ENCODE measurements at regions not wholly inside any gene's neighbourhood (a gene's known extent, or its start where the extent isn't known, plus 50 kb on each side); places are given as distances from the start of the nearest gene placed in this dataset.

DNA sequence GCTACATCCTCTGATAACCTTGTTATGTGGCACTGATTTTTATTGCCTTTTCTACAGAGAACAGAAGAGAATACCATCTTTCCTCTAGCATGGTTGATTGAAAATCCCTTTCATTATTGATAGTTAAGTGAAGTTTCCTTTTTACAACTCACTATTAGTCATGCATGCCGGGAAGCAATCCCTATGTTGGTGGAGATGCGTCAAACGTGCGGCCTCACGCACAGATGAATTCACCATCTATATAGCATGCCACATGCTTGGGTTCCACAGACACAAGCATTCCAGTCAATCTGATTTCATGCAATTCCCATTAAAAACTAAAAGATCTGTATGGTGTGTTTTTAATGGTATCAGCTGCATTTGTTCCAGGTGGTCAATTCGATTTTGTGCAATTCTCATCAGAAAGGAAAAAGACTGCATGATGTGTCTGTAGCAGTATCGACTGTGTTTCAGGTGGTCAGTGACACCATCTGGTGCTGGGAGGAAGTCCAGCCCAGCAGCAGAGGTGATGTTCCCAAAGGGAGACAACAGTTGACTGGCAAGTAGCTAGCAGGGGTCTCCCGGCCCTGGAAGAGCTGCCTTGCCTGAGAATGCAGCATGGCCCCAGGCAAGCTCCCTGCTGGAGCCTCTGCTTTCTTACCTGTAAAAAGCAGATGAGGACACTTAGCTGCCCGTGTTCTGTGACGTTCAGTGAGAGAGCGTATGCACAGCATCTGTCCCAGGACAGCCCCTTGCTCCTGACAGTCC, 151.3 kb upstream of the NCK2 start:
- DNase-seq = no peak

DNA sequence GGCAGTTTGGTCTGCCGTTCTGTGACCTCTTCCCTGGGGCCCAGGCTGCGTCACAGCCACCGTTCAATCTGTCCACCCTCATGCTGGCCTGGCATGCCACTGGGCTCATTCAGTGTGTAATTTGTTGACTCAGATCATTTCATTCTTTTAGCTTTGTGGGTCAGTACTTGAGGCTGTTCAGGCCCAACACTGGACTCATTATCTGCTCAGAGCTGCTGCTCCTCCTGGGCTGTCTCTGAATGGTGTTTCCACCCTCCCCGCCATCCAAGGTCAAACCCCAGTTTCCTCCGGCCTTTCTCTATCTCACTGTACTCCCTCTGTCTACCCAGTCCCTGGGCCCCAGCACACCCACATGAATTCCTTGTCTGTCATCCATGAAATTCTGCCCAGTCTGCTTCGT, 152.4 kb upstream of the NCK2 start:
- no peak for DNase-seq

DNA sequence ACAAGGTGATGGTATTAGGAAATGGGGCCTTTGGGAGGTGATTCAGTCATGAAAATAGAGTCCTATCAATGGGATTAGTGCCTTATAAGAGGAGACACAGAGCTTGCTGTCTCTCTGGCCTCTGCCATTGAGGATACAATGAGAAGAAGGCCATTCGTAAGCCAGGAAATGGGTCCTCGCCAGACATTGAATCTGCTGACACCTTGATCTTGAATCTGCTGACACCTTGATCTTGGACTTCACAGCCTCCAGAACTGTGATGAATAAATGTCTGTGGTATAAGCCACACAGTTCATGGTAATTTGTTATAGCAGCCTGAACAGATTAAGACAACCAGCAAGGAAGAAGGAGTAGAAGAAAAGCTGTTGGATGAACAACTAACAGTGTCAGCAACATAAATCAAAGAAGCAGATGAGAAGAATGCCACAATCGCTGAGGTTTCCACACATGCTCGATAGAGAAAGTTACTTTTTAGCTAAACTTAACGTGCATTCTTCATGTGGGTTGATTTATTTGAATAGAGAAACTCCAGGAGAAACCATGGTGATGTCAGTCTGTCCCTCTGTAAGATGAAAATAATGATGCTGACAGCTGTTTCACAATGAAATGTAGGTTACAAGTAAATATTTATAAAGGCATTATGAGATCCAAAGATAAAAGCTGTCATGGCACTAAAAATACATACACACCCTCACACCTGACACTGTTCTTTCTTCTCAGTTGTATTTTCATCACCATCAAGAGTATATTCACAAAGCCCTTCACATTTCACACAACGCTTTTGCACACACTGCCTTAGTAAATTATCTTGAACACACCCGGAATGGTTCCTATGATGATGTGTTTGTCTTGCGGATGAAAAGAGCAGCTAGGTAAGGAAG, 153.7 kb upstream of the NCK2 start:
- no peak for DNase-seq

GRCh38 chr2:105588581-105588980, 156.1 kb upstream of the NCK2 start:
- DNase-seq = no peak

DNA sequence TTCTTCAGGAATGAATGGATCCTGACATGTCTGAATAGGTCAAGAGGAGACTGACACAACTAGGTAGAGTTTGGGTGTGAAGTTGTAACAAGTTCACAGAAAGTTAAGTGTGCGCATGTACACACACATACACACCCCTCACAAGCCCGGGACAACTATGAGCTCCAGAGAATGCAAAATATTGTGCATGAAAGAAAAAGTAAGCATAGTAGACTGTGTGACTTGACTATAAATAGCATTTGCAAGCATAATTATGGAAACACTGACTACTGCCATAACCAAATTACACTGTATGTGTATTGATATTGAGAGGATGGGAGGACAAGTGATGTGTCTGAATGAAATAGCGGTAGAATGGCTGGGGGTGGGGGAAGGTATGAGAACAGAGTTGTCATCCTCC, 157.1 kb upstream of the NCK2 start:
- no peak for DNase-seq

GRCh38 chr2:105584435-105585010, 160.2 kb upstream of the NCK2 start:
- no peak for DNase-seq

GRCh38 chr2:105582952-105583660, 161.6 kb upstream of the NCK2 start:
- DNase-seq = no peak

DNA sequence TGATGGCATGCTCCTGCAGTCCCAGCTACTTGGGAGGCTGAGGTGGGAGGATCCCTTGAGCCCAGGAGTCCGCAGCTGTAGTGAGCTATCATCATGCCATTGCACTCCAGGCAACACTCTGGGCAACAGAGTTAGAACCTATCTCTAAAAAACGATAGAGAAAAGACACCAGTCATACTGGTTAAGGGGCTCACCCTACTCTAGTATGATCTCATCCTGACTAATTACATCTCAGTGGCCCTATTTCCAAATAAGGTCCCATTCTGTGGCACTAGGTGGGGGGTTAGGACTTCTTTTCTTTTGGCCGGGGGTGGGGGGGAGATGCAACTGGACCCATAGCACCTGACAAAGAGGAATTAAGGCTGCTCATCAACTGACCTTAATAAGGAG, 163.2 kb upstream of the NCK2 start:
- DNase-seq = no peak

GRCh38 chr2:105580870-105581554, 163.7 kb upstream of the NCK2 start:
- DNase-seq = no peak

GRCh38 chr2:105580216-105580615, 164.5 kb upstream of the NCK2 start:
- DNase-seq = no peak

DNA sequence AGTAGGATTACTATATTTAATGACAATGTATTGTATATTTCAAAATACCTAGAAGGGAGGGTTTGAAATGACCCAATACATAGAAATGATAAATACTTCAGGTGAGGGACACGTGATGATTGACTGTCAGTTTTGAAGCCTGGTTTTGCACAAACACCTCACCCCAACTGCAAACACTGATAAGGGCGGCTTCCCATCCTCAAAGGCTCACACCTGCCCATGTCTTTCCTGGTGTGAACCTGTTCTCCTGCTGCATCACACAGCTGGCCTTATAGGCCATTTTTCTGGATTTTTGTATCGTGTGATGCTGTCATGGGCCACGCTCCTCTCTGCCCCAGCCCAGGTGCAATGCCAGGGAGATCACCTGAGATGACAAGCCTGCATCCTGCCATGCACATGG, 166.5 kb upstream of the NCK2 start:
- DNase-seq = no peak

- no peak for DNase-seq
Observed at GRCh38 chr2:105577762-105578161, 166.9 kb upstream of the NCK2 start.

- DNase-seq = peak; percentile 61
Observed at GRCh38 chr2:105576440-105577241, 168.1 kb upstream of the NCK2 start.

DNA sequence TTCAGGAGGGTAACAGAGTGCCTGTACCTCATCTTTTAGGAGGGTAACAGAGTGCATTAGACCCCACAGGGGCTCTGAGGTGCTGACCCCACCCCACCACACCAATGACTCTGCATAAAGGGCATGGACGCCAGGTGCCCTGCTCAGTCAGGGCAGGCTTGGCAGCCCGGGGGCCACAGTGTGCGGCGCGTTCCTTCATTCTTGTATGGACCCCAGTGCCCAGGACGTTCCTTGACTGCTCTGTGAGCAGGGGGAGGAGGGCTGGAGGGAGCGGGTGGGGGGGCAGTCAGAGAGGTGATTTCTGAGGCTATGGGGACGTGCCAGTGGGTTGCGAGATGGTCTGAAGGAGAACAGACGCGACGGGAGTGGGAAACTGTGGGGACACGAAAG, 168.7 kb upstream of the NCK2 start:
- no peak for DNase-seq

- no peak for DNase-seq
Observed at GRCh38 chr2:105575499-105576025, 169.2 kb upstream of the NCK2 start.

DNA sequence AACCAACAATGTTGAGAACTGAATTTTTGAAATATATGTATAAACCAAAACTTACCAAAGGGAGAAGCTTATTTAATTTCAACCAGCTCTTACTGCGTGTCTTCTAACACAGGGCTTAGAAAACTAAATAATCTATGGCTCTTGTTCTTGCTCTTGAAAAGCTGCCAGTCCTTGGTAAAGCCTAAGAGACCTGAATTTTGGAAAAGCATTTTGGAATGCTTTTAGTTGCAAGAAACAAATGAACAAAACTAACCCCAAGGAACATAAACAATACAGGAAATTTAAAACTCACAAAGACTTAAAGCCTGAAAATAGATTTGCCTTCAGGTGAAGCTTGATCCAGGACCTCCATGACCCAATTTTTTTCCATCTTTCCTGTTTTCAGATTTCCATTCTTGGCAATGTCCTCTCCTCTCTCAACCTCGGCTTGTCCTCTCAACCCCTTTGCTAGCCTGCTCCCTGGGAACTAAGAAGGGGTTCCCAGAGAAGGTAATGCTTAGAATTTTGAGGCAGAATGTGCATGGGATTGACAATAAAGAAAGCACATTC, 169.8 kb upstream of the NCK2 start:
- no peak for DNase-seq

DNA sequence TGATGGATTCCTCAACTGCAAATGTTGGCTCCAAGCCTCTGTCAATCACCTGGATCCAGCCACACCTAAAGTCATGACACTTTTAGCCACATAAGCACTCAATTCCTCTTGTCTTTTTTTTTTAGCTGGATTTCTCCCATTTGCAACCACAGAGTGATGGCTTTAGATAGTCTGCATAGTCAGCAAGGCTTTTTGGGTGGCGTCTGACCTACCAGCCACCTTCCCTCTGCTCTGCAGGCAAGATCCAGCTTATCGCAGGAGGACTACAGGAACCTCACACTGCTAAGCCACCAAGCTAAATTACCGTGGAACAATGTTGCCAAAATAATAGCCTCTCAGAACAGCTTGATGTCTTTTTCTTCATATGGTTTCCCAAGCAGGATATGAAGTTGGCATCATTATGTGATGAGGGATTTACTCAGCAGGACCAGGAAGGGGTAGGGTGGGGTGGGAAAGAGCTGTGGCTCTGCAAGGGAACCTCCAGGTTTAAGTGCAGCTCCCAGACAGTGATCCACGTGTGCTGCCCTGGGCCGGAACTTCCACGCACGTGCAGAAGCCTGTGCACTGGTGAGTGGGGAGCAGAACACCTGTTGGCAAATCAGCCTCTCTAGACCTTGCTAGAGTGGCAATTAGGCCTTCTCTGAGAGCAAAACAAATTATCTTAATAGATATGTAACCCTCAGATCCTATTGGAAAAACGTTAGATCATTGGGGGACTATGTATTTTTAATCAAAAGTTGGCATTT, 170.6 kb upstream of the NCK2 start:
- no peak for DNase-seq

GRCh38 chr2:105573490-105573889, 171.2 kb upstream of the NCK2 start:
- no peak for DNase-seq

- no peak for DNase-seq
Observed at GRCh38 chr2:105571445-105571987, 172.7 kb upstream of the FHL2 start.

GRCh38 chr2:105570757-105571156, 171.9 kb upstream of the FHL2 start:
- no peak for DNase-seq

Measured in right kidney (tissue), 1 donor.